Endothelial cell of umbilical vein (primary cell): ENCODE measurements at regions not wholly inside any gene's neighbourhood (a gene's known extent, or its start where the extent isn't known, plus 50 kb on each side); places are given as distances from the start of the nearest gene placed in this dataset.

Source experiments
- BruUV-seq: library from RNA; stranded (reverse); fragments of 400-500 nt; replicated peaks from 2 replicates; lab custom pipeline; 2021; lab: Mats Ljungman, UMichigan
- CTCF ChIA-PET: fragments of 300-600, 350-600 bp; sonication (Branson Sonifier 250); formaldehyde crosslinking; loops from one replicate; lab custom pipeline; 2021; ENCODE audit warnings: antibody characterized with exemption, inconsistent platforms; lab: Charles Lee
- POLR2A ChIA-PET: fragments of 300-600, 350-600 bp; sonication (Branson Sonifier 250); formaldehyde crosslinking; loops from one replicate; lab custom pipeline; 2021; ENCODE audit warnings: antibody characterized with exemption, inconsistent platforms; lab: Charles Lee
- DNase-seq: peaks from one replicate; pipeline ENCODE4 v3.0.0-alpha.2; 2011; ENCODE audit warnings: low read depth, low spot score
- FAIRE-seq: peaks from 2 replicates; lab custom pipeline; 2011; peaks lifted over from hg19 to GRCh38; lab: Jason Lieb, UNC
- H2AFZ ChIP-seq: 2 replicates; pipeline ENCODE4 v1.6.0; 2012; ENCODE audit warnings: low read depth, low read length, control low read depth, inconsistent platforms
- H3K27ac ChIP-seq: 2 replicates; pipeline ENCODE4 v1.5.1; 2011; ENCODE audit warnings: low read depth, mild to moderate bottlenecking, control low read depth, low read length, moderate library complexity; ENCODE audit not compliant: insufficient read depth
- H3K27me3 ChIP-seq, 2 experiments: 2 replicates each; pipeline versions ENCODE4 v1.6.0 to v1.6.1; 2011; ENCODE audit warnings: low read length in 2 of 2, mixed read lengths in 1 of 2; ENCODE audit not compliant: control insufficient read depth in 2 of 2, insufficient read depth in 2 of 2
- H3K36me3 ChIP-seq, 2 experiments: 2 replicates in 1 of 2; 3 replicates in 1 of 2; pipeline ENCODE4 v1.5.1; 2011; ENCODE audit warnings: low read length in 2 of 2, mild to moderate bottlenecking in 1 of 2, moderate library complexity in 1 of 2; ENCODE audit not compliant: control insufficient read depth in 2 of 2, insufficient read depth in 2 of 2; ENCODE audit errors: extremely low read depth in 1 of 2
- H3K4me1 ChIP-seq: 3 replicates; pipeline ENCODE4 v1.5.1; 2011; ENCODE audit warnings: mild to moderate bottlenecking, low read length; ENCODE audit not compliant: control insufficient read depth, insufficient read depth; ENCODE audit errors: extremely low read depth
- H3K4me2 ChIP-seq: 2 replicates; pipeline ENCODE4 v1.6.1; 2011; ENCODE audit warnings: low read length, control low read depth, mixed read lengths; ENCODE audit not compliant: insufficient read depth
- H3K4me3 ChIP-seq, 3 experiments: fragments of 200-600 bp in 1 of 3; sonication (generic), shearing (Covaris generic) in 1 of 3; replicated peaks in 1 of 3; 2 replicates each; pipeline ENCODE4 v1.5.1; 2011 to 2016; ENCODE audit warnings: control low read depth in 3 of 3, low read length in 3 of 3, mild to moderate bottlenecking in 2 of 3, inconsistent platforms in 1 of 3, low read depth in 1 of 3, moderate library complexity in 1 of 3; ENCODE audit not compliant: insufficient read depth in 1 of 3
- H3K79me2 ChIP-seq: 2 replicates; pipeline ENCODE4 v1.6.0; 2012; ENCODE audit warnings: low read length, inconsistent platforms; ENCODE audit not compliant: control insufficient read depth, insufficient read depth
- H3K9ac ChIP-seq: replicated peaks from 2 replicates; pipeline ENCODE3; 2011; ENCODE audit warnings: low read length, control low read depth; ENCODE audit not compliant: insufficient read depth; ENCODE audit errors: extremely low read depth
- H3K9me1 ChIP-seq: replicated peaks from 3 replicates; pipeline ENCODE4 v1.6.0; 2011; ENCODE audit warnings: mild to moderate bottlenecking, low read length; ENCODE audit not compliant: control insufficient read depth, insufficient read depth; ENCODE audit errors: extremely low read depth
- H3K9me3 ChIP-seq: replicated peaks from 2 replicates; pipeline ENCODE4 v1.5.1; 2012; ENCODE audit warnings: low read length, inconsistent platforms; ENCODE audit not compliant: control insufficient read depth, insufficient read depth
- H4K20me1 ChIP-seq: replicated peaks from 2 replicates; pipeline ENCODE3; 2011; ENCODE audit warnings: mild to moderate bottlenecking, low read length; ENCODE audit not compliant: control insufficient read depth, insufficient read depth; ENCODE audit errors: extremely low read depth
- CTCF ChIP-seq, 2 donors: IDR thresholded peaks; 1 replicate in 1 of 2; 2 replicates in 1 of 2; pipeline ENCODE4 v1.5.1; 2011; ENCODE audit warnings: low read length in 2 of 2, mild to moderate bottlenecking in 2 of 2, moderate library complexity in 2 of 2, control low read depth in 1 of 2, inconsistent platforms in 1 of 2, low read depth in 1 of 2; ENCODE audit not compliant: insufficient read depth in 1 of 2; ENCODE audit errors: extremely low read depth in 1 of 2
- EZH2 ChIP-seq: IDR thresholded peaks from 2 replicates; pipeline ENCODE4 v1.6.1; 2012; ENCODE audit warnings: borderline replicate concordance, low read depth, mild to moderate bottlenecking, moderate library complexity, low read length, inconsistent platforms; ENCODE audit not compliant: severe bottlenecking
- GATA2 ChIP-seq: IDR thresholded peaks from 2 replicates; pipeline ENCODE4 v1.7.0; 2011; ENCODE audit warnings: low read depth, mild to moderate bottlenecking, moderate library complexity, mixed read lengths, low read length; ENCODE audit not compliant: insufficient read length, insufficient read depth
- MYC ChIP-seq: IDR thresholded peaks from one replicate; pipeline ENCODE4 v1.6.1; 2011; ENCODE audit warnings: mild to moderate bottlenecking, low read depth, low read length
- POLR2A ChIP-seq: IDR thresholded peaks from 2 replicates; pipeline ENCODE4 v1.6.1; 2012; ENCODE audit warnings: low read depth, mild to moderate bottlenecking, control low read depth, low read length
- POLR2AphosphoS5 ChIP-seq: IDR thresholded peaks from 2 replicates; pipeline ENCODE4 v1.6.1; 2012; ENCODE audit warnings: low read depth, mild to moderate bottlenecking, control low read depth, low read length, moderate library complexity; ENCODE audit not compliant: insufficient read depth
- dilution Hi-C: fragments of 300-500 bp; cut with MboI; formaldehyde crosslinking; loops from one replicate; pipeline ENCODE4 v1.15.0; 2019; ENCODE audit warnings: low sequenced_read_pairs; ENCODE audit not compliant: extremely low pct_ligation_motif_present
- intact Hi-C: fragments of 100-400 bp; cut with micrococcal nuclease; formaldehyde crosslinking; loops from one replicate; pipeline ENCODE4 v1.10.0; 2022
- TF ChIP-seq, protein P1 (sequence below): IDR thresholded peaks from 2 replicates; pipeline ENCODE4 v1.6.1; 2011; ENCODE audit not compliant: insufficient read depth, insufficient read length

DNA sequence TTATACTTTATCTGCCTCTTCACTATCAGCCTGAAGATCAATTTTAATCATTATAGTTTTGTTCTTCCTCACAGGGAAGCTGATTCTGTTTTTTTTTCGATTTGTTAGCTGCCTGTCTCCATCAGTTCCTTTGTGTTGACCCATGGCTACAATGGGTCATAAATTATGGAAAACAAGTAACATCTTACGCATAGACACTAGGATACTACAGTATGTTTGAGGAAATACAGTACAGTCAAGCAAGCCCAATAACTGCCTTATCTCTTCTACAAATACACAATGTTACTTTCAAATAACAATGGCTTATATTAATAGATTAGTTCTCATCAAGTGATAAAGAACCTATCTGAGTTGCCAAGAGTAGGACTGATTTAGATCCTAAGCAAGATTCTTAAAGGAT lies 160.5 kb upstream of the FREM1 start:
- no peaks in the 10 kb centered on the region for H3K36me3 ChIP-seq
- FAIRE-seq (no peak), DNase-seq (peak; percentile 51)
- H3K4me2 ChIP-seq, result no peak overlapping the region
- H2AFZ ChIP-seq, result no peak overlapping the region
- peaks cover 30% of the 10 kb centered on the region for H3K4me1 ChIP-seq
- H3K9ac ChIP-seq, result no peak overlapping the region
- BruUV-seq, result no TSS peak
- H3K79me2 ChIP-seq, result no peaks in the 10 kb centered on the region
- CTCF ChIA-PET, result interaction anchor here (0.9 kb wide), 1 partner anchor 22 kb away, joined by 3 read pairs; no protein-coding TSS in a partner anchor
- no peaks in the 10 kb centered on the region for H3K27me3 ChIP-seq
- H3K9me3 ChIP-seq, result no peaks in the 10 kb centered on the region
- no peak overlapping the region for H3K4me3 ChIP-seq
- POLR2A ChIA-PET, result no interaction called here
- H4K20me1 ChIP-seq, result no peaks in the 10 kb centered on the region
- H3K9me1 ChIP-seq, result no peaks in the 10 kb centered on the region
- intact Hi-C loops, result loop anchor here (5.0 kb wide), 2 partner anchors 52 to 78 kb away; no protein-coding TSS in a partner anchor
- H3K27ac ChIP-seq, result peak overlapping the region; percentile 29
- TF ChIP-seq GATA2, result peak; percentile 47
- TF ChIP-seq CTCF (IDR thresholded peaks at IDR 0.05; ENCODE audit: extremely low read depth in 1 of 2, insufficient read depth in 1 of 2, low read depth in 1 of 2, low read length in 2 of 2), result no peak
- TF ChIP-seq, protein P1, sequence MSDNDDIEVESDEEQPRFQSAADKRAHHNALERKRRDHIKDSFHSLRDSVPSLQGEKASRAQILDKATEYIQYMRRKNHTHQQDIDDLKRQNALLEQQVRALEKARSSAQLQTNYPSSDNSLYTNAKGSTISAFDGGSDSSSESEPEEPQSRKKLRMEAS, result no peak
- no peak for TF ChIP-seq EZH2
- TF ChIP-seq POLR2AphosphoS5, result no peak
- TF ChIP-seq POLR2A, result no peak
- TF ChIP-seq MYC, result no peak
- dilution Hi-C loops, result no loop called here
